K562 (cell line): ENCODE measurements at regions not wholly inside any gene's neighbourhood (a gene's known extent, or its start where the extent isn't known, plus 50 kb on each side); places are given as distances from the start of the nearest gene placed in this dataset.

ENCODE experiments used
- ATF7 ChIP-seq: fragments of 450-650 bp; IDR thresholded peaks from 2 replicates; pipeline ENCODE4 v1.7.1; 2014; ENCODE audit warnings: mild to moderate bottlenecking, moderate library complexity
- ELF4 ChIP-seq: fragments of 450-650 bp; formaldehyde crosslinking; IDR thresholded peaks from 2 replicates; pipeline ENCODE4 v1.4.0; 2022; ENCODE audit warnings: missing genetic modification characterization
- KDM1A ChIP-seq, 2 experiments: fragments of 450-650 bp; IDR thresholded peaks; 2 replicates each; pipeline ENCODE4 v1.6.1; 2016; ENCODE audit warnings: mild to moderate bottlenecking in 2 of 2
- MAFF ChIP-seq: IDR thresholded peaks from 2 replicates; pipeline ENCODE4 v1.6.1; 2012; ENCODE audit warnings: low read length, improper control_type of control experiment
- MEIS2 ChIP-seq: fragments of 450-650 bp; IDR thresholded peaks from 2 replicates; pipeline ENCODE4 v1.6.1; 2014; ENCODE audit warnings: mild to moderate bottlenecking; ENCODE audit not compliant: partially characterized antibody
- POLR2AphosphoS5 ChIP-seq: IDR thresholded peaks from 2 replicates; pipeline ENCODE4 v1.6.1; 2011; ENCODE audit warnings: mild to moderate bottlenecking, low read depth, low read length, moderate library complexity; ENCODE audit not compliant: control insufficient read depth, insufficient read depth
- RAD21 ChIP-seq, 2 experiments: fragments of 250-450 bp in 1 of 2; fragments of 450-650 bp in 1 of 2; sonication (Bioruptor Pico) in 1 of 2; formaldehyde crosslinking in 1 of 2; IDR thresholded peaks in 1 of 2; conservative IDR thresholded peaks in 1 of 2; 2 replicates each; pipeline versions ENCODE4 v1.4.0 to v1.8.0; 2020 to 2022; ENCODE audit warnings: mild to moderate bottlenecking in 2 of 2, moderate library complexity in 1 of 2
- RAD51 ChIP-seq: fragments of 450-650 bp; IDR thresholded peaks from 2 replicates; pipeline ENCODE4 v1.7.1; 2016; ENCODE audit warnings: low read depth, mild to moderate bottlenecking, borderline replicate concordance
- ZSCAN29 ChIP-seq: fragments of 450-650 bp; IDR thresholded peaks from 2 replicates; pipeline ENCODE4 v1.6.1; 2017
- TF ChIP-seq, protein P1 (sequence below): fragments of 450-650 bp; IDR thresholded peaks from 2 replicates; pipeline ENCODE4 v1.6.1; 2016
- TF ChIP-seq, protein P2 (sequence below): fragments of 250-450 bp; sonication (Bioruptor Pico); IDR thresholded peaks from 2 replicates; pipeline ENCODE4 v1.5.0; 2020; ENCODE audit warnings: mild to moderate bottlenecking
- TF ChIP-seq, protein P3 (sequence below), 2 experiments: fragments of 450-650 bp; formaldehyde crosslinking in 1 of 2; IDR thresholded peaks; 2 replicates each; pipeline versions ENCODE4 v1.4.0 to v1.6.1; 2014 to 2020; ENCODE audit warnings: mild to moderate bottlenecking in 2 of 2, borderline replicate concordance in 1 of 2, low read depth in 1 of 2
- TF ChIP-seq, protein P4 (sequence below), 2 experiments: fragments of 450-650 bp in 1 of 2; sonication (generic) in 1 of 2; formaldehyde crosslinking in 1 of 2; IDR thresholded peaks in 1 of 2; conservative IDR thresholded peaks in 1 of 2; 2 replicates each; pipeline versions ENCODE4 v1.6.1 to v1.8.1; 2016 to 2023; ENCODE audit warnings: mild to moderate bottlenecking in 2 of 2, moderate library complexity in 2 of 2, inconsistent platforms in 1 of 2, missing genetic modification reagents in 1 of 2

DNA sequence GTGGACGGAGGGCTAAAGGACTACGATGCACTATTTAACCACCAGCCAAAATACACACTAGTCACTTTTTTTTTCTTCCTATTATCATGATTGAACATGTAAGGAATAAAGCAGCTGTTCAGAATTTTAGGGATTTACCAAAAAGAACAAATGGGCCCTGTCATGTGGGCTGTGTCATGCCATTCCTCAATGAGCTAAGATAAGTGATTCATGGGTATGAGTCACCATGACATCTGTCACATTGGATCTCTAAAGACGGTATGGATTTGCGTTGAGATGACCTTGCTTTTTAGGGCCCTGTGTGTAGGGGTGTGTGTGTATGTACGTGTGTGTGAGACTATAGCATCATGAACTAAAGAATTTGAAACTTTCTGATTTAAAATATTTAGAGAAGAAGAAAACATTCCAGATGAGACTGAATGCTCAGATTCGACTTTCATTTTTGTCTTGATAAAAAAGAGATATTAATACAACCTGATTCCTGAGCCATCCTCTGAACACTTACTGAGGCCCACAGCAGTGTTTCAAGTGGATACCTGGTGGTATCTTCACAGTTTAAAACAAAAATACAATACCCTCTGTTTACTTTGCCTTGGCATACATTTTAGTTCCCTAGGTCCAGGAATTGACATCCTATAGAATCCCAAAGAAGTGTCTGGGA is 246.1 kb upstream of the DUSP10 start (continued):
- TF ChIP-seq, protein P1, sequence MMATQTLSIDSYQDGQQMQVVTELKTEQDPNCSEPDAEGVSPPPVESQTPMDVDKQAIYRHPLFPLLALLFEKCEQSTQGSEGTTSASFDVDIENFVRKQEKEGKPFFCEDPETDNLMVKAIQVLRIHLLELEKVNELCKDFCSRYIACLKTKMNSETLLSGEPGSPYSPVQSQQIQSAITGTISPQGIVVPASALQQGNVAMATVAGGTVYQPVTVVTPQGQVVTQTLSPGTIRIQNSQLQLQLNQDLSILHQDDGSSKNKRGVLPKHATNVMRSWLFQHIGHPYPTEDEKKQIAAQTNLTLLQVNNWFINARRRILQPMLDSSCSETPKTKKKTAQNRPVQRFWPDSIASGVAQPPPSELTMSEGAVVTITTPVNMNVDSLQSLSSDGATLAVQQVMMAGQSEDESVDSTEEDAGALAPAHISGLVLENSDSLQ, result peak; percentile 94
- TF ChIP-seq, protein P2, sequence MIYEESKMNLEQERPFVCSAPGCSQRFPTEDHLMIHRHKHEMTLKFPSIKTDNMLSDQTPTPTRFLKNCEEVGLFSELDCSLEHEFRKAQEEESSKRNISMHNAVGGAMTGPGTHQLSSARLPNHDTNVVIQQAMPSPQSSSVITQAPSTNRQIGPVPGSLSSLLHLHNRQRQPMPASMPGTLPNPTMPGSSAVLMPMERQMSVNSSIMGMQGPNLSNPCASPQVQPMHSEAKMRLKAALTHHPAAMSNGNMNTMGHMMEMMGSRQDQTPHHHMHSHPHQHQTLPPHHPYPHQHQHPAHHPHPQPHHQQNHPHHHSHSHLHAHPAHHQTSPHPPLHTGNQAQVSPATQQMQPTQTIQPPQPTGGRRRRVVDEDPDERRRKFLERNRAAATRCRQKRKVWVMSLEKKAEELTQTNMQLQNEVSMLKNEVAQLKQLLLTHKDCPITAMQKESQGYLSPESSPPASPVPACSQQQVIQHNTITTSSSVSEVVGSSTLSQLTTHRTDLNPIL, result no peak
- peak; percentile 38; the same call in 1 of the 2 replicates for TF ChIP-seq RAD51
- TF ChIP-seq, protein P3, sequence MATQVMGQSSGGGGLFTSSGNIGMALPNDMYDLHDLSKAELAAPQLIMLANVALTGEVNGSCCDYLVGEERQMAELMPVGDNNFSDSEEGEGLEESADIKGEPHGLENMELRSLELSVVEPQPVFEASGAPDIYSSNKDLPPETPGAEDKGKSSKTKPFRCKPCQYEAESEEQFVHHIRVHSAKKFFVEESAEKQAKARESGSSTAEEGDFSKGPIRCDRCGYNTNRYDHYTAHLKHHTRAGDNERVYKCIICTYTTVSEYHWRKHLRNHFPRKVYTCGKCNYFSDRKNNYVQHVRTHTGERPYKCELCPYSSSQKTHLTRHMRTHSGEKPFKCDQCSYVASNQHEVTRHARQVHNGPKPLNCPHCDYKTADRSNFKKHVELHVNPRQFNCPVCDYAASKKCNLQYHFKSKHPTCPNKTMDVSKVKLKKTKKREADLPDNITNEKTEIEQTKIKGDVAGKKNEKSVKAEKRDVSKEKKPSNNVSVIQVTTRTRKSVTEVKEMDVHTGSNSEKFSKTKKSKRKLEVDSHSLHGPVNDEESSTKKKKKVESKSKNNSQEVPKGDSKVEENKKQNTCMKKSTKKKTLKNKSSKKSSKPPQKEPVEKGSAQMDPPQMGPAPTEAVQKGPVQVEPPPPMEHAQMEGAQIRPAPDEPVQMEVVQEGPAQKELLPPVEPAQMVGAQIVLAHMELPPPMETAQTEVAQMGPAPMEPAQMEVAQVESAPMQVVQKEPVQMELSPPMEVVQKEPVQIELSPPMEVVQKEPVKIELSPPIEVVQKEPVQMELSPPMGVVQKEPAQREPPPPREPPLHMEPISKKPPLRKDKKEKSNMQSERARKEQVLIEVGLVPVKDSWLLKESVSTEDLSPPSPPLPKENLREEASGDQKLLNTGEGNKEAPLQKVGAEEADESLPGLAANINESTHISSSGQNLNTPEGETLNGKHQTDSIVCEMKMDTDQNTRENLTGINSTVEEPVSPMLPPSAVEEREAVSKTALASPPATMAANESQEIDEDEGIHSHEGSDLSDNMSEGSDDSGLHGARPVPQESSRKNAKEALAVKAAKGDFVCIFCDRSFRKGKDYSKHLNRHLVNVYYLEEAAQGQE (IDR thresholded peaks at IDR 0.05; ENCODE audit: borderline replicate concordance), result 0 out of 2 replicates have a peak, but pooled peaks have one; percentile 7
- TF ChIP-seq, protein P3 (CRISPR knock-in tag; IDR thresholded peaks at IDR 0.05; ENCODE audit: low read depth), result no peak
- peak; percentile 77 to 78; a peak in 3 of 4 replicates for TF ChIP-seq KDM1A (IDR thresholded peaks at IDR 0.05)
- TF ChIP-seq ATF7, result peak; percentile 81
- TF ChIP-seq ELF4, result no peak
- no peak for TF ChIP-seq ZSCAN29
- TF ChIP-seq MAFF, result peak; percentile 60; the same call in 1 of the 2 replicates
- TF ChIP-seq, protein P4, sequence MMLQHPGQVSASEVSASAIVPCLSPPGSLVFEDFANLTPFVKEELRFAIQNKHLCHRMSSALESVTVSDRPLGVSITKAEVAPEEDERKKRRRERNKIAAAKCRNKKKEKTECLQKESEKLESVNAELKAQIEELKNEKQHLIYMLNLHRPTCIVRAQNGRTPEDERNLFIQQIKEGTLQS (IDR thresholded peaks at IDR 0.05), result peak; percentile 98
- TF ChIP-seq, protein P4 (CRISPR knock-in tag; conservative IDR thresholded peaks at IDR 0.05), result peak; percentile 92
- peak; percentile 43; the same call in 1 of the 2 replicates for TF ChIP-seq POLR2AphosphoS5
- TF ChIP-seq RAD21 (CRISPR knock-in tag; conservative IDR thresholded peaks at IDR 0.05 in 1 of 2, IDR thresholded peaks at IDR 0.05 in 1 of 2), result peak in 1 of 2 experiments; percentile 1; a peak in 1 of 4 replicates
- peak; percentile 98 for TF ChIP-seq MEIS2
